Spleen (tissue), 7 donors: ENCODE measurements at regions not wholly inside any gene's neighbourhood (a gene's known extent, or its start where the extent isn't known, plus 50 kb on each side); places are given as distances from the start of the nearest gene placed in this dataset.

Source experiments
- POLR2A ChIP-seq, 3 donors: fragments of 450-650 bp; IDR thresholded peaks; one replicate each; pipeline ENCODE4 v1.5.1; 2017; ENCODE audit warnings: antibody characterized with exemption in 3 of 3, mild to moderate bottlenecking in 1 of 3
- POLR2AphosphoS5 ChIP-seq, 3 donors: sonication (generic); formaldehyde crosslinking; IDR thresholded peaks; one replicate each; pipeline ENCODE4 v1.5.1; 2017; ENCODE audit warnings: antibody characterized with exemption in 3 of 3
- TF ChIP-seq, protein P1 (sequence below), 11 experiments: fragments of 200-600 bp in 7 of 11; fragments of 450-650 bp in 4 of 11; sonication (generic) in 4 of 11; IDR thresholded peaks in 8 of 11; conservative IDR thresholded peaks in 3 of 11; 1 replicate in 7 of 11; 2 replicates in 4 of 11; pipeline versions ENCODE4 v1.4.0 to v1.8.0; 2016 to 2021; ENCODE audit warnings: antibody characterized with exemption in 11 of 11, inconsistent platforms in 4 of 11, mild to moderate bottlenecking in 1 of 11
- donor health status: DM: no; HTN: no; CAD: no; lungs with moderate emphysema.
- donor health status: DM: no; HTN: no; CAD: no.
- donor health status: DM: no; HTN: no; CAD: no.

DNA sequence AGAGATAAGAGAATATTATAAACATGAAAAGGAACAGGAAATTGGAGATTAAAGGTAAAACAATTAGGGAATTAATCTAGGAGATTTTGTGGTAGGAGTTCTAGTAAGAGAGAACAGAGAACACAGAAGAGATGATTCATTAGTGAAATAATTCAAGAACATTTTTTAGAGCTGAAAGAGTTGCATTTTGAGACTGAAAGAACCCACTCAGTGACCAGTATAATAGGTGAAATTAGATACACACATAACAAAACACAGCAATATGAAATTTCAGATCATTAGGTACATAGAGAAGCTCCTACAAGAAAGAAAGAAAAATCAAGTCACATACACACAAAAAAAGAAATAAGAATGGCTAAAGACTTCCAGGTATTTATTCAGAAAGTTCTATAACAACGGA, 144.0 kb downstream of the CYSLTR2 start:
- TF ChIP-seq, protein P1, sequence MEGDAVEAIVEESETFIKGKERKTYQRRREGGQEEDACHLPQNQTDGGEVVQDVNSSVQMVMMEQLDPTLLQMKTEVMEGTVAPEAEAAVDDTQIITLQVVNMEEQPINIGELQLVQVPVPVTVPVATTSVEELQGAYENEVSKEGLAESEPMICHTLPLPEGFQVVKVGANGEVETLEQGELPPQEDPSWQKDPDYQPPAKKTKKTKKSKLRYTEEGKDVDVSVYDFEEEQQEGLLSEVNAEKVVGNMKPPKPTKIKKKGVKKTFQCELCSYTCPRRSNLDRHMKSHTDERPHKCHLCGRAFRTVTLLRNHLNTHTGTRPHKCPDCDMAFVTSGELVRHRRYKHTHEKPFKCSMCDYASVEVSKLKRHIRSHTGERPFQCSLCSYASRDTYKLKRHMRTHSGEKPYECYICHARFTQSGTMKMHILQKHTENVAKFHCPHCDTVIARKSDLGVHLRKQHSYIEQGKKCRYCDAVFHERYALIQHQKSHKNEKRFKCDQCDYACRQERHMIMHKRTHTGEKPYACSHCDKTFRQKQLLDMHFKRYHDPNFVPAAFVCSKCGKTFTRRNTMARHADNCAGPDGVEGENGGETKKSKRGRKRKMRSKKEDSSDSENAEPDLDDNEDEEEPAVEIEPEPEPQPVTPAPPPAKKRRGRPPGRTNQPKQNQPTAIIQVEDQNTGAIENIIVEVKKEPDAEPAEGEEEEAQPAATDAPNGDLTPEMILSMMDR (IDR thresholded peaks at IDR 0.05 in 8 of 11, conservative IDR thresholded peaks at IDR 0.05 in 3 of 11) = no peak
- TF ChIP-seq POLR2A (IDR thresholded peaks at IDR 0.05) (no peak), POLR2AphosphoS5 (IDR thresholded peaks at IDR 0.05) (no peak)
